ENCODE measurements at regions not wholly inside any gene's neighbourhood (a gene's known extent, or its start where the extent isn't known, plus 50 kb on each side); places are given as distances from the start of the nearest gene placed in this dataset.
"Not testable (repeated sequence)": the region's sequence is repeated elsewhere in the genome, so short reads cannot be mapped to it uniquely, and the experiment has no call there.

- no peak for DNase-seq (ENCODE audit: low read depth)
- TF ChIP-seq CTCF (conservative IDR thresholded peaks at IDR 0.05; ENCODE audit: low read depth, low read length), result no peak
- H3K4me3 ChIP-seq (ENCODE audit: low read depth, low read length), result no peak overlapping the region
Measured at GRCh38 chr7:152949253-152949652, 189.7 kb downstream of the ACTR3B start.

- DNase-seq (ENCODE audit: low read depth), result no peak
- H3K4me3 ChIP-seq (ENCODE audit: low read depth, low read length), result no peak overlapping the region
- TF ChIP-seq CTCF (conservative IDR thresholded peaks at IDR 0.05; ENCODE audit: low read depth, low read length), result no peak
Measured at GRCh38 chr7:152949790-152950189, 190.2 kb downstream of the ACTR3B start.

GRCh38 chr7:152956006-152956405 lies 196.5 kb downstream of the ACTR3B start:
- no peak overlapping the region for H3K4me3 ChIP-seq (ENCODE audit: low read depth, low read length)
- DNase-seq (ENCODE audit: low read depth), result no peak
- no peak for TF ChIP-seq CTCF (conservative IDR thresholded peaks at IDR 0.05; ENCODE audit: low read depth, low read length)

- DNase-seq (ENCODE audit: low read depth), result no peak
Measured at GRCh38 chr7:152959610-152960009, 200.1 kb downstream of the ACTR3B start.

GRCh38 chr7:152961796-152962195 lies 202.2 kb downstream of the ACTR3B start:
- not testable (repeated sequence) for DNase-seq (ENCODE audit: low read depth); H3K4me3 ChIP-seq (ENCODE audit: low read depth, low read length)

More at GRCh38 chr7:152959610-152960009, 200.1 kb downstream of the ACTR3B start:
- H3K4me3 ChIP-seq (ENCODE audit: low read depth, low read length), result no peak overlapping the region
- TF ChIP-seq CTCF (conservative IDR thresholded peaks at IDR 0.05; ENCODE audit: low read depth, low read length), result no peak

GRCh38 chr7:152966189-152966588 lies 206.6 kb downstream of the ACTR3B start:
- TF ChIP-seq CTCF (conservative IDR thresholded peaks at IDR 0.05; ENCODE audit: low read depth, low read length), result no peak
- DNase-seq (ENCODE audit: low read depth), result no peak
- no peak overlapping the region for H3K4me3 ChIP-seq (ENCODE audit: low read depth, low read length)

- no peak for DNase-seq (ENCODE audit: low read depth)
Measured at GRCh38 chr7:152967958-152968357, 208.4 kb downstream of the ACTR3B start.

More at GRCh38 chr7:152967958-152968357, 208.4 kb downstream of the ACTR3B start:
- no peak overlapping the region for H3K4me3 ChIP-seq (ENCODE audit: low read depth, low read length)
- no peak for TF ChIP-seq CTCF (conservative IDR thresholded peaks at IDR 0.05; ENCODE audit: low read depth, low read length)
